H9 (cell line): ENCODE measurements at regions not wholly inside any gene's neighbourhood (a gene's known extent, or its start where the extent isn't known, plus 50 kb on each side); places are given as distances from the start of the nearest gene placed in this dataset.

Experiments
- DNase-seq: peaks from one replicate; pipeline ENCODE4 v3.0.0-alpha.2; 2017
- H2AFZ ChIP-seq: one replicate; pipeline ENCODE4 v1.6.1; 2013; ENCODE audit warnings: mild to moderate bottlenecking, low read length, control low read depth, moderate library complexity
- H2AK5ac ChIP-seq: 2 replicates; pipeline ENCODE4 v1.6.1; 2013; ENCODE audit warnings: low read length, control low read depth, mixed read lengths; ENCODE audit not compliant: insufficient read length
- H2BK120ac ChIP-seq: one replicate; pipeline ENCODE4 v1.6.1; 2013; ENCODE audit warnings: low read depth, mild to moderate bottlenecking, low read length, control low read depth, inconsistent platforms; ENCODE audit not compliant: poor library complexity, severe bottlenecking
- H2BK12ac ChIP-seq: 2 replicates; pipeline ENCODE4 v1.6.1; 2013; ENCODE audit warnings: low read length, control low read depth, mixed read lengths, low read depth; ENCODE audit not compliant: insufficient read length
- H2BK15ac ChIP-seq: 2 replicates; pipeline ENCODE4 v1.6.1; 2013; ENCODE audit warnings: low read depth, low read length, control low read depth
- H2BK20ac ChIP-seq: one replicate; pipeline ENCODE4 v1.6.1; 2013; ENCODE audit warnings: low read depth, mild to moderate bottlenecking, low read length, control low read depth, inconsistent platforms; ENCODE audit not compliant: poor library complexity, severe bottlenecking
- H2BK5ac ChIP-seq: 2 replicates; pipeline ENCODE4 v1.6.1; 2013; ENCODE audit warnings: low read length, control low read depth, mixed read lengths; ENCODE audit not compliant: insufficient read length
- H3K14ac ChIP-seq: 2 replicates; pipeline ENCODE4 v1.6.1; 2013; ENCODE audit warnings: low read length, control low read depth; ENCODE audit not compliant: insufficient read depth
- H3K18ac ChIP-seq: 2 replicates; pipeline ENCODE4 v1.6.1; 2013; ENCODE audit warnings: low read depth, mild to moderate bottlenecking, mixed read lengths, low read length, control low read depth; ENCODE audit not compliant: insufficient read length
- H3K23ac ChIP-seq: 2 replicates; pipeline ENCODE4 v1.6.1; 2013; ENCODE audit warnings: low read length, control low read depth, mixed read lengths, low read depth; ENCODE audit not compliant: insufficient read length
- H3K23me2 ChIP-seq: 2 replicates; pipeline ENCODE4 v1.6.1; 2013; ENCODE audit warnings: low read depth, mild to moderate bottlenecking, mixed read lengths, low read length, control low read depth; ENCODE audit not compliant: insufficient read length, poor library complexity, severe bottlenecking
- H3K27ac ChIP-seq: 2 replicates; pipeline ENCODE4 v1.5.1; 2013; ENCODE audit warnings: low read length, control low read depth, mixed read lengths, low read depth; ENCODE audit not compliant: insufficient read length
- H3K27me3 ChIP-seq: 2 replicates; pipeline ENCODE4 v1.6.1; 2013; ENCODE audit warnings: low read length, control low read depth, inconsistent platforms; ENCODE audit not compliant: insufficient read depth
- H3K4ac ChIP-seq: 2 replicates; pipeline ENCODE4 v1.6.1; 2013; ENCODE audit warnings: low read depth, mild to moderate bottlenecking, control low read depth, inconsistent platforms, low read length, moderate library complexity
- H3K4me1 ChIP-seq: 2 replicates; pipeline ENCODE4 v1.6.1; 2013; ENCODE audit warnings: low read length, control low read depth, inconsistent platforms; ENCODE audit not compliant: insufficient read depth
- H3K4me2 ChIP-seq: 2 replicates; pipeline ENCODE4 v1.6.1; 2013; ENCODE audit warnings: low read length, control low read depth, mixed read lengths; ENCODE audit not compliant: insufficient read length, insufficient read depth
- H3K56ac ChIP-seq: 2 replicates; pipeline ENCODE4 v1.6.1; 2013; ENCODE audit warnings: low read depth, mild to moderate bottlenecking, mixed read lengths, low read length, control low read depth; ENCODE audit not compliant: insufficient read length
- H3K79me1 ChIP-seq: 2 replicates; pipeline ENCODE4 v1.6.1; 2013; ENCODE audit warnings: low read depth, mild to moderate bottlenecking, moderate library complexity, low read length, control low read depth, inconsistent platforms; ENCODE audit not compliant: insufficient read depth, poor library complexity, severe bottlenecking
- H3K79me2 ChIP-seq: 2 replicates; pipeline ENCODE4 v1.6.1; 2013; ENCODE audit warnings: low read length, control low read depth, inconsistent platforms; ENCODE audit not compliant: insufficient read depth
- H3K9ac ChIP-seq: 2 replicates; pipeline ENCODE4 v1.6.1; 2013; ENCODE audit warnings: low read length, control low read depth, mixed read lengths; ENCODE audit not compliant: insufficient read length; ENCODE audit errors: extremely low read depth
- H3K9me3 ChIP-seq: one replicate; pipeline ENCODE4 v1.6.1; 2013; ENCODE audit warnings: low read depth, low read length, inconsistent platforms; ENCODE audit not compliant: control insufficient read depth
- H3T11ph ChIP-seq: one replicate; pipeline ENCODE4 v1.6.1; 2013; ENCODE audit warnings: mild to moderate bottlenecking, low read length, control low read depth, inconsistent platforms
- H4K20me1 ChIP-seq: one replicate; pipeline ENCODE4 v1.6.1; 2013; ENCODE audit not compliant: control insufficient read depth, insufficient read length, insufficient read depth
- H4K5ac ChIP-seq: 2 replicates; pipeline ENCODE4 v1.6.1; 2013; ENCODE audit warnings: low read depth, mild to moderate bottlenecking, mixed read lengths, low read length, control low read depth; ENCODE audit not compliant: insufficient read length
- H4K8ac ChIP-seq: replicated peaks from 2 replicates; pipeline ENCODE4 v1.6.1; 2013; ENCODE audit warnings: low read length, control low read depth, mixed read lengths, low read depth; ENCODE audit not compliant: insufficient read length
- H4K91ac ChIP-seq: 2 replicates; pipeline ENCODE4 v1.6.1; 2013; ENCODE audit warnings: low read depth, mild to moderate bottlenecking, moderate library complexity, mixed read lengths, low read length, control low read depth; ENCODE audit not compliant: insufficient read length
- H3K27ac Mint-ChIP-seq, 3 experiments: 2 replicates in 2 of 3; 3 replicates in 1 of 3; pipeline ENCODE4 v1.8.0; 2020 to 2021; ENCODE audit warnings: mixed read lengths in 3 of 3, mild to moderate bottlenecking in 1 of 3, moderate library complexity in 1 of 3
- H3K27me3 Mint-ChIP-seq: 2 replicates; pipeline ENCODE4 v1.8.0; 2021; ENCODE audit warnings: low read depth, mild to moderate bottlenecking, moderate library complexity, mixed read lengths
- H3K36me3 Mint-ChIP-seq, 3 experiments: 2 replicates in 2 of 3; 3 replicates in 1 of 3; pipeline ENCODE4 v1.8.0; 2020 to 2021; ENCODE audit warnings: low read depth in 3 of 3, mixed read lengths in 3 of 3; ENCODE audit not compliant: insufficient read depth in 1 of 3
- H3K4me1 Mint-ChIP-seq, 2 experiments: 2 replicates each; pipeline ENCODE4 v1.8.0; 2020; ENCODE audit warnings: mixed read lengths in 2 of 2
- H3K4me3 Mint-ChIP-seq, 2 experiments: 2 replicates in 1 of 2; 3 replicates in 1 of 2; pipeline ENCODE4 v1.8.0; 2020 to 2021; ENCODE audit warnings: mild to moderate bottlenecking in 2 of 2, mixed read lengths in 2 of 2, moderate library complexity in 1 of 2
- H3K9me3 Mint-ChIP-seq, 2 experiments: 2 replicates in 1 of 2; 3 replicates in 1 of 2; pipeline ENCODE4 v1.8.0; 2020; ENCODE audit warnings: mild to moderate bottlenecking in 2 of 2, mixed read lengths in 2 of 2, moderate library complexity in 1 of 2
- WGBS: extraction: QIAGEN DNeasy Blood & Tissue Kit; methylation state at CpG from one replicate; pipeline ENCODE4 v1.1.7; 2013; ENCODE audit warnings: missing lambda C conversion rate, low lambda C conversion rate, mixed read lengths; ENCODE audit not compliant: insufficient read length; ENCODE audit errors: extremely low coverage; 5-methylcytosine and 5-hydroxymethylcytosine counted together
- TF ChIP-seq, protein P1 (sequence below): fragments of 200-600 bp; sonication (generic); conservative IDR thresholded peaks from 3 replicates; pipeline ENCODE4 v1.8.0; 2021; ENCODE audit warnings: antibody characterized with exemption, mild to moderate bottlenecking

DNA sequence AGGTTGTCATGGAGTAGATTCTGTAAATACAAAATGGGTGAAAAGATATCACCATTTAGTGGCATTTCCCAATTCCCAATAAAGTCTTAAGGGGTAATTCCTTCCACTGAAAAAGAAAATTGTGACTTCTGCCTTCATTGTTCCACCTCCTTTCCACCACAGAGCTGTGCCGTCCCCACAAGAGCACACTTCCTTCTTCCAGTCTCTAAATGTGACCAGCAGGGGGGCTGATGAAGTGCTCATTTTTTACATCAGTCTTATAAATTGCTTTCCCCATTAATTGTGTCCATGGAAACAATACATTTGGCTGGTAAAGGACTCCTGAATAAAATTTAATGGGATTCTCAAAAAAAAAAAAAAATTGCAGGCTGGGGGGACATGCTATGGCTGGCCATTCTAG lies 260.8 kb upstream of the PSMD7 start:
- Histone ChIP-seq H3K18ac (no peak overlapping the region), H2BK12ac (no peak overlapping the region), H3K9ac (no peak overlapping the region), H3K23ac (no peak overlapping the region), H2AFZ (no peak overlapping the region), H2BK5ac (no peak overlapping the region), H3K4ac (no peak overlapping the region), H4K8ac (no peak overlapping the region), H3K4me2 (no peak overlapping the region), H3K23me2 (no peaks in the 10 kb centered on the region), H3T11ph (no peak overlapping the region), H4K5ac (no peak overlapping the region), H2AK5ac (no peak overlapping the region), H3K79me2 (no peaks in the 10 kb centered on the region), H3K14ac (no peak overlapping the region), H3K4me1 (peaks cover 6% of the 10 kb centered on the region), H3K56ac (no peak overlapping the region), H3K27me3 (no peaks in the 10 kb centered on the region), H2BK20ac (no peak overlapping the region), H3K27ac (no peak overlapping the region), H3K9me3 (no peaks in the 10 kb centered on the region), H2BK120ac (no peak overlapping the region), H4K91ac (no peak overlapping the region), H3K79me1 (no peaks in the 10 kb centered on the region), H2BK15ac (no peak overlapping the region), H4K20me1 (no peaks in the 10 kb centered on the region)
- Mint-ChIP-seq H3K36me3 (no peaks in the 10 kb centered on the region), H3K27ac (peak overlapping the region in 1 of 3 experiments; percentile 77; a peak in 2 of 7 replicates), H3K4me1 (peaks cover 50 to 56% of the 10 kb centered on the region in 2 experiments), H3K9me3 (no peaks in the 10 kb centered on the region), H3K4me3 (no peak overlapping the region), H3K27me3 (no peaks in the 10 kb centered on the region)
- TF ChIP-seq, protein P1, sequence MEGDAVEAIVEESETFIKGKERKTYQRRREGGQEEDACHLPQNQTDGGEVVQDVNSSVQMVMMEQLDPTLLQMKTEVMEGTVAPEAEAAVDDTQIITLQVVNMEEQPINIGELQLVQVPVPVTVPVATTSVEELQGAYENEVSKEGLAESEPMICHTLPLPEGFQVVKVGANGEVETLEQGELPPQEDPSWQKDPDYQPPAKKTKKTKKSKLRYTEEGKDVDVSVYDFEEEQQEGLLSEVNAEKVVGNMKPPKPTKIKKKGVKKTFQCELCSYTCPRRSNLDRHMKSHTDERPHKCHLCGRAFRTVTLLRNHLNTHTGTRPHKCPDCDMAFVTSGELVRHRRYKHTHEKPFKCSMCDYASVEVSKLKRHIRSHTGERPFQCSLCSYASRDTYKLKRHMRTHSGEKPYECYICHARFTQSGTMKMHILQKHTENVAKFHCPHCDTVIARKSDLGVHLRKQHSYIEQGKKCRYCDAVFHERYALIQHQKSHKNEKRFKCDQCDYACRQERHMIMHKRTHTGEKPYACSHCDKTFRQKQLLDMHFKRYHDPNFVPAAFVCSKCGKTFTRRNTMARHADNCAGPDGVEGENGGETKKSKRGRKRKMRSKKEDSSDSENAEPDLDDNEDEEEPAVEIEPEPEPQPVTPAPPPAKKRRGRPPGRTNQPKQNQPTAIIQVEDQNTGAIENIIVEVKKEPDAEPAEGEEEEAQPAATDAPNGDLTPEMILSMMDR: peak; percentile 52
- no peak for DNase-seq
- no CpG with 5 or more reads among the region's 1 CpG for WGBS
